Posterior cingulate gyrus (tissue), 11 donors: ENCODE measurements at regions not wholly inside any gene's neighbourhood (a gene's known extent, or its start where the extent isn't known, plus 50 kb on each side); places are given as distances from the start of the nearest gene placed in this dataset.
A peak's percentile ranks its signal among the peaks of the same experiment; 100 is the strongest.
"Not testable (repeated sequence)": the region's sequence is repeated elsewhere in the genome, so short reads cannot be mapped to it uniquely, and the experiment has no call there.

Experiments
- DNase-seq, 10 donors: peaks; one replicate each; pipeline versions ENCODE4 v3.0.0 to v3.0.0-alpha.2; 2020 to 2021; ENCODE audit warnings: mixed read lengths in 3 of 10
- intact Hi-C: fragments of 100-400 bp; cut with DNase I; formaldehyde crosslinking; loops from one replicate; pipeline ENCODE4 v1.15.1; 2023

GRCh38 chrX:3830020-3830419, 116.6 kb upstream of the PRKX start:
- DNase-seq, intact Hi-C loops: not testable (repeated sequence)

DNA sequence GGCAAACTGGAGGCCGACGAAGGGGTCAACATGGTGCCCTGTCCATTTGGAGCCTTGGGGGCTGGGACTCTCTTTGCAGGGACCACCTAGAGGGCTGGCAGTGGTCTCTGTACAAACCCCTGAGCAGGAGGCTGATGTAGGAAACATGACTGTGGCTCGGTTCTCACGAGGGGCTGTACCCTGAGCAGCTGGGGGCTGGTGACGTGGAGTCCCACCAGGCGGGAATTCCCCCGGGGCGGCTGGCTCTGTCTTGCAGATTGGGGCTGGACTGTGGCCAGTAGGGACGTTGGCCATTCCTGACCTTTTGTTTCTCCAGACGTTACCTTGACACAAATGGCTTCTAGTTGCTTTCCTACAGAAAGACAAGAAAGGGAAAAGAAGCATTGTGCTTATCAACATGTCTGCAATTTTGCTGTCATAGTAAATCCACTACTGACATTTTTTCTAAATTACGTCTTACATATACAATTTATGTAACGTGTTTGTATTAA, 115.6 kb upstream of the PRKX start:
- intact Hi-C loops, result not testable (repeated sequence)
- DNase-seq, result peak in 1 of 10 donors; percentile 14

DNA sequence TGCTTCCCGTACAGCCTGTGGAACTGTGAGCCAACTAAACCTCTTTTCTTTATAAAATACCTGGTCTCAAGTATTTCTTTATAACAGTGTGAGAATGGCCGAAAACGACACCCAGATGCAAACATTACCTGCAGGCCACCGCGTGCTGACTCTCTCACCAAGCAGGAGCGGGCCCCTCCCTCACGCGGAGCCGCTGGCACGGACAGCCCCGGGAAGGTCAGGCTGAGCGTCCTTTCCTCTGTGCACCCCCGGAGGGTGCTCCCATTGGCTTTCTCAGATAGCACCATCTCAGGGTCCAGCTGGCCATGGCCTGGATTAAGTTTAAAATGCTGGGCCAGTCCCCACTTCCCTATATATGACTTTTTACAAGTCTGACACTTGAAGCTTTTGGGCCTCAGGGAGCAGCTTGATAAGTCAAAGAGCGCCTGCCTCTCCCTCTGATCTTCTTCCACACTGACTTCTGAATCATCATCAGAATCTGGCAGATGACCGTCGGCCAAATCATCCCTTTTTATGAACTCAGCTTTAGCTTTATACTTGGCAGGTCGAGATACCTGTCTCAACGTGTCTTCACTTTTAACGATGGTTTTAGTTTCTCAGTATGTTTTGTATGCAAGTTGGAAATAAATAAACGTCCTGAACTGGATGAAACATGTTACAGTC, 115.1 kb upstream of the PRKX start:
- DNase-seq, intact Hi-C loops: not testable (repeated sequence)

DNA sequence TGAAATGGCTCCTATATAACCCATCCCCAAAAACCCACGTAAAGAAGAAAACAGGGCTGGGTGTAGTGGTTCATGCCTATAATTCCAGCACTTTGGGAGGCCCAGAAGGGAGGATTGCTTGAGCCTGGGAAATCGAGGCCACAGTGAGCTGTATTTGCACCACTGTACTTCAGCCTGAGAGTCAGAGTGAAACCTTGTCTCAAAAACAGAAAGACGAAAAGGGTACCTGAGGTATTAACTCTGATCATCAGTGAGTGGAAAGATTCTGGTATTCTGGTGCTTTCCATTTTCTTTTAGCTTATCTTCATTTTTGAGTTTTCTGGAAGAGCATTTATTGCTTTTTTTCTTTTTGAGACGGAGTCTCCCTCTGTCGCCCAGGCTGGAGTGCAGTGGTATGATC, 110.6 kb upstream of the PRKX start:
- DNase-seq, intact Hi-C loops: not testable (repeated sequence)

- DNase-seq, result no peak
- intact Hi-C loops, result no loop called here
These were observed 106.7 kb upstream of the PRKX start for GRCh38 chrX:3820167-3820566.

DNA sequence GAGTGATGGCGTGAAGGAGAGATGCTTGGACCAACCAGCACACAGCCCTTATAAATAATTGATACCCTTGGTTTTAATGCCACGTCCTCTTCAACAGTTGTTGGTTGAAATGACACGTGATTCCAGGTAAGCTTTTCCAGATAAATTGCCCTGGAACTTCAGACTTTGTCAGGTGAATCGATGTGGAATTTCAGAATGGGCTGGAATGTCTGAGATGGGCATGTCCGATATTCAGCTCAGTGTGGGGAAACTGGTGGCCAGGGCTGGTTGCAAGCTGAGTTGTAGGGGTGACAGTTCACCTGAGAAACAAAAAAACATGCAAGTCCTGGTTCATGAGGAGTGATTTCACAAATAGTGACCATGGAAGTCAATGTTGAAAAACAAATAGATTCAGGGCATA, 104.0 kb upstream of the PRKX start:
- intact Hi-C loops, result loop anchor here (10.0 kb wide), 1 partner anchor 1493 kb away; no protein-coding TSS in a partner anchor
- not testable (repeated sequence) for DNase-seq

- intact Hi-C loops, result loop anchor here (10.0 kb wide), 1 partner anchor 1491 kb away; no protein-coding TSS in a partner anchor
- peak in 8 of 10 donors; percentile 8 to 92 (median 48) for DNase-seq
These were observed 102.6 kb upstream of the PRKX start for GRCh38 chrX:3815896-3816664.

GRCh38 chrX:3811331-3812311, 98.2 kb upstream of the PRKX start:
- DNase-seq, result peak in 5 of 10 donors; percentile 10 to 77 (median 26)
- intact Hi-C loops, result loop anchor here (2.0 to 10.0 kb wide), 2 partner anchors 161 to 1487 kb away; no protein-coding TSS in a partner anchor

DNA sequence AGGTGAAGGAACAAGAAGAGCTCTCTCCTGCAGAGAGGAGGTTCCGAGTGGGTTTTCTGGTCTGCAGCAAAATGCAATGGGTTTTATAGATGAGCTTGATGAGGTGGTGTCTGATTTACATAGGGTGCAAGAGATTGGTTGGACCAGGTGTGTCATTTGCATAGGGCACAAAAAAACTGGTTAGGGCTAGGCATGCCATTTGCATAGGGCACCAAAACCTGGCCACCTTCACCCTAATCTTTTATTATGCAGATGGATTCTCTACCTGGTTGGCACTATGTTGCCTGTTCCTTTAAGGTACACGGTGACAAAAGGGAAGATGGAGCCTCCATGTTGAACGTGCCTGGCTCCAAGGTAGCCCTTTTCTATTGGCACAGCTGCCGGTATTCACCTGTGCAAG, 94.5 kb upstream of the PRKX start:
- intact Hi-C loops, result no loop called here
- DNase-seq, result no peak

DNA sequence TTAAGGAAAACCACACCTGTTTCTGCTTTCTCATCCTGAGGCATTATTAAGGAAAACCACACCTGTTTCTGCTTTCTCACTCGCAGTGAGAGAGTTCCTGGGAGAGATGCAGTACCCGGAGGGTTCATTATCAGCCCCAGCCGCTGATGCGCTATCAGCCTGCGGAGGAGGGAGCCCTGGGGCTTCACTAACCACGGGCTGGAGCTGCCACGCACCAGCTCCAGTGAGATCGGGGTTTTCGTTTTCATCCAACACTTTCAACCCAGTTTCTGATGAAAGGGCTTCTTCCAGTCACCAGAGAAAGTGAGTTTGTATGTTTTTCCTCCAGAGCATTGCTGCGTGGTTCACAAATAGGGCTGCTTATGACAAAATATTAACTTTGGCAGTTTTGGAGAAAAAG, 93.2 kb upstream of the PRKX start:
- no peak for DNase-seq
- intact Hi-C loops, result no loop called here

- no peak for DNase-seq
- intact Hi-C loops, result no loop called here
These were observed 90.3 kb upstream of the PRKX start for GRCh38 chrX:3803713-3804112.

DNA sequence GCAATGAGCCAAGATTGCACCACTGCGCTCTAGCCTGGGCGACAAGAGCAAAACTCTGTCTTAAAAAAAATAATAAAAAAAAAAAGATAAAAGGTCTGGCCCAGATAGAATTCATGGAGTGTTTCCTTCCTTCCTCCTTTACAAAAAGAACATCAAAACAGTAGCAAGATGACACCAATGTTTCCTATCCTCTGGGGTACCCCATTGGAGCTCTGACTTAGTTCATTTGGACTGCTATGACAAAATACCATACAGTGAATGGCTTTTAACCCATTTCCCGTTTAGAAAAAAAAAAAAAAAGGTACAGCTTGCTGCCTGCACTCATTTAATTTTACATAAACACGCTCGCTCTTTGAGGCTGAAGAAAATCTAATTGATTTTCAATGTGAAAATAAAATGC, 89.9 kb upstream of the PRKX start:
- intact Hi-C loops, result no loop called here
- no peak for DNase-seq

- intact Hi-C loops, DNase-seq: not testable (repeated sequence)
These were observed 82.0 kb upstream of the PRKX start for GRCh38 chrX:3795411-3795810.

DNA sequence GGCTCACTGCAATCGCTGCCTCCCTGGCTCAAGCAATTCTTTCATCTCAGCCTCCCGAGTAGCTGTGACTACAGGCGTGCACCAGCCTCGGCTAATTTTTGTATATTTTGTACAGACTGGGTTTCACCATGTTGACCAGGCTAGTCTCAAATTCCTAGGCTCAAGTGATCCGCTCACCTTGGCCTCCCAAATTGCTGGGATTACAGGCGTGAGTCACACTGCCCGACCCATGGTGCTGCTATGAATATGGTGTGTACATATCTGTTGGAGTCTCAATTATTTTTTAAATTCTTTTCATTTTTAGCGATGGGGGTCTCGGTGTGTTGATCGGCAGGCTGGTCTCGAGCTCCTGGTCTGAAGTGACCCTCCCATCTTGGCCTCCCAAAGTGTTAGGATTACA, 78.0 kb upstream of the PRKX start:
- intact Hi-C loops, result no loop called here
- no peak for DNase-seq

GRCh38 chrX:3788494-3789233, 75.2 kb upstream of the PRKX start:
- intact Hi-C loops, result no loop called here
- DNase-seq, result no peak

DNA sequence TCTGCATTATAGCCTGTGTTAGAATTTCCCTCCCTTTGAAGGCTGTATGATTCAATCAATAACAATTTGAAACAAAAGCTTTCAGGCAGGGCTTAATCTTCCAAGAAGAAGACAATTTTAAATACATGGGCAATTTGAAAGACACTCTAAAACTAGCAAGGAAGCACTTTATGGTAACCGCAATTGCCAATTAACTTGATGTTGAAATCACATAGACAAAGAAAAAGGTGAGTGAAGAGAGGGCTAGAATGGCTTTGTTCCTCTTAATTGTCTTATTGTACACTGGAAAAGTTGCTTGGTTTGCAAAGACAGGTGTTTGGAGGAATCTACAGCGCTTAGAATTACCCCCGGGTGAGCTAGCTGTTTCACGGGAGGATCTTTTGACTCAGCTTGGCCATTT, 74.4 kb upstream of the PRKX start:
- intact Hi-C loops, result no loop called here
- no peak for DNase-seq

GRCh38 chrX:3785822-3786221, 72.4 kb upstream of the PRKX start:
- DNase-seq, intact Hi-C loops: not testable (repeated sequence)

- intact Hi-C loops, result no loop called here
- DNase-seq, result no peak
These were observed 67.1 kb upstream of the PRKX start for GRCh38 chrX:3780564-3780963.

- no peak for DNase-seq
- intact Hi-C loops, result no loop called here
These were observed 66.1 kb upstream of the PRKX start for GRCh38 chrX:3779546-3779945.

DNA sequence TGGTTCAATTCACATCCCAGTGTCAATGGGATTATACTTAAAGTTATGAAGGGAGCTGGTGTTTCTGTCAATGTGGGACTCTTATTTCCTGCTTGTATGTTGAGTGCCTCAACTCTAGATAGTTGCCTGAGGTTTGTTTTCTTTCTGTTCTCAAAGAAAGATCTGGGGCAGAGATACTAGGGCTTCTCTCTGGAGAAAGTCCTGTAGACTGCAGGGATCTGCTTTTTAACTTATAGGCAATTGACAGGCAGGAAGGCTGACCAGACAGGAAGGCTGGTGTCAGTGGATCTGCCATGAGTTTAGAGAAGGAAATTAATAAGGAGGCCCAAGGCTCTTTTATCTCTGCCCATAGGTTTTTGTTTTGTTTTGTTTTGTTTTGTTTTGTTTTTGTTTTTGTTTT, 64.0 kb upstream of the PRKX start:
- intact Hi-C loops, result no loop called here
- no peak for DNase-seq
